PFSK-1 (cell line): ENCODE measurements at regions not wholly inside any gene's neighbourhood (a gene's known extent, or its start where the extent isn't known, plus 50 kb on each side); places are given as distances from the start of the nearest gene placed in this dataset.

ENCODE experiments used
- FOXP2 ChIP-seq: optimal IDR thresholded peaks from 2 replicates; pipeline ENCODE3; 2011; ENCODE audit warnings: borderline replicate concordance, control low read depth, inconsistent platforms; ENCODE audit not compliant: insufficient read depth; ENCODE audit errors: extremely low read length, extremely low read depth
- POLR2AphosphoS5 ChIP-seq: IDR thresholded peaks from 2 replicates; pipeline ENCODE4 v1.6.1; 2012; ENCODE audit warnings: low read depth, mild to moderate bottlenecking, control low read depth, low read length, moderate library complexity
- SIN3A ChIP-seq: IDR thresholded peaks from 2 replicates; pipeline ENCODE4 v1.6.1; 2012; ENCODE audit warnings: mild to moderate bottlenecking, low read length, moderate library complexity, borderline replicate concordance; ENCODE audit not compliant: insufficient read depth
- TAF1 ChIP-seq: IDR thresholded peaks from 2 replicates; pipeline ENCODE4 v1.6.1; 2012; ENCODE audit warnings: low read length, control low read depth, borderline replicate concordance; ENCODE audit not compliant: insufficient read depth
- TF ChIP-seq, protein P1 (sequence below), 2 experiments: IDR thresholded peaks; 2 replicates each; pipeline versions ENCODE4 v1.6.1 to v1.8.0; 2011 to 2012; ENCODE audit warnings: low read depth in 2 of 2, low read length in 2 of 2, control low read depth in 1 of 2, inconsistent platforms in 1 of 2, mild to moderate bottlenecking in 1 of 2, moderate library complexity in 1 of 2; ENCODE audit not compliant: insufficient read depth in 1 of 2

DNA sequence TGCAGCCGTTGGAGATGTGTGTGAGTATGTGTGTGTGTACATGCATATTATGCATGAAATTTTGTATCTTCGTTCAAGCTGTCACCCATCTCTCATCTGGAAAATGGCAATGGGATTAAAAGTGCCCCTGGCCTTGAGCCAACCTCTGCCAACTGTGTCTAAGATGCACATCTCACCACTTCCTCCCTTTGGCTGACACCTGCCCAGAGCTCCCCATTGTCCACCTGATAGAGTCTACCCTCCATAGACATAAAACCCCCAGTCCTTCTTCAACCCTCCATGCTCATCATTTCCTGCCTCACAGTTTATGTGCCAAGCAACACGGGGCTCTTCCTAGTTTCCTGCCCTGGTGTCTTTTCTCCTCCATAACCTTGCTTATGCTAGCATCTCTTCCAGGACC lies 187.5 kb upstream of the HES1 start:
- TF ChIP-seq FOXP2 = no peak
- TF ChIP-seq, protein P1, sequence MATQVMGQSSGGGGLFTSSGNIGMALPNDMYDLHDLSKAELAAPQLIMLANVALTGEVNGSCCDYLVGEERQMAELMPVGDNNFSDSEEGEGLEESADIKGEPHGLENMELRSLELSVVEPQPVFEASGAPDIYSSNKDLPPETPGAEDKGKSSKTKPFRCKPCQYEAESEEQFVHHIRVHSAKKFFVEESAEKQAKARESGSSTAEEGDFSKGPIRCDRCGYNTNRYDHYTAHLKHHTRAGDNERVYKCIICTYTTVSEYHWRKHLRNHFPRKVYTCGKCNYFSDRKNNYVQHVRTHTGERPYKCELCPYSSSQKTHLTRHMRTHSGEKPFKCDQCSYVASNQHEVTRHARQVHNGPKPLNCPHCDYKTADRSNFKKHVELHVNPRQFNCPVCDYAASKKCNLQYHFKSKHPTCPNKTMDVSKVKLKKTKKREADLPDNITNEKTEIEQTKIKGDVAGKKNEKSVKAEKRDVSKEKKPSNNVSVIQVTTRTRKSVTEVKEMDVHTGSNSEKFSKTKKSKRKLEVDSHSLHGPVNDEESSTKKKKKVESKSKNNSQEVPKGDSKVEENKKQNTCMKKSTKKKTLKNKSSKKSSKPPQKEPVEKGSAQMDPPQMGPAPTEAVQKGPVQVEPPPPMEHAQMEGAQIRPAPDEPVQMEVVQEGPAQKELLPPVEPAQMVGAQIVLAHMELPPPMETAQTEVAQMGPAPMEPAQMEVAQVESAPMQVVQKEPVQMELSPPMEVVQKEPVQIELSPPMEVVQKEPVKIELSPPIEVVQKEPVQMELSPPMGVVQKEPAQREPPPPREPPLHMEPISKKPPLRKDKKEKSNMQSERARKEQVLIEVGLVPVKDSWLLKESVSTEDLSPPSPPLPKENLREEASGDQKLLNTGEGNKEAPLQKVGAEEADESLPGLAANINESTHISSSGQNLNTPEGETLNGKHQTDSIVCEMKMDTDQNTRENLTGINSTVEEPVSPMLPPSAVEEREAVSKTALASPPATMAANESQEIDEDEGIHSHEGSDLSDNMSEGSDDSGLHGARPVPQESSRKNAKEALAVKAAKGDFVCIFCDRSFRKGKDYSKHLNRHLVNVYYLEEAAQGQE (IDR thresholded peaks at IDR 0.05; ENCODE audit: insufficient read depth in 1 of 2, low read depth in 2 of 2, low read length in 2 of 2) = no peak
- no peak for TF ChIP-seq TAF1
- no peak for TF ChIP-seq SIN3A
- TF ChIP-seq POLR2AphosphoS5 = no peak

- TF ChIP-seq SIN3A (no peak), FOXP2 (no peak), TAF1 (no peak)
Observed at GRCh38 chr3:193951859-193952258, 184.1 kb upstream of the HES1 start.

- TF ChIP-seq, protein P1 (IDR thresholded peaks at IDR 0.05; ENCODE audit: insufficient read depth in 1 of 2, low read depth in 2 of 2, low read length in 2 of 2) = no peak
- TF ChIP-seq TAF1 (no peak), FOXP2 (no peak), SIN3A (no peak), POLR2AphosphoS5 (no peak)
Observed at GRCh38 chr3:193954752-193955151, 181.2 kb upstream of the HES1 start.

DNA sequence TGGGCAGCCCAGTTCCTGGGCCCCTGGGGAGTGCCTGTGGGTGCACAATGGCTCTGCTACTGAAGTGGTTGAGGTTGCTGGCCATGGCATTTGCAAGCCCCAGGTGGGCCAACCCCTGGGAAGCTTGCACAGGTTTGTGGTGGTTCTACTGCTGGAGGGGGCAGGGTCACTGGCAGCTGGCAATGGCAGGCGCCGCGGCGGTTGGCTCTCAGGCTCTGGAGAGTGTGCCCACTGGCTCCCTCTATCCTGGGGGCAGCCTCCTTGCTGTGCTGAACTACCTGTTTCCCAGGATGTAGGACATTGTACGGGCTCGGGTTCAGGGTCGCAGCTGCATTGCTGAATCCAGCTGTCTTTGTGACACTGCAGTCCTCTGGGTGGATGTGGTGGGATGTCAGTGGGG lies 180.2 kb upstream of the HES1 start:
- TF ChIP-seq FOXP2 (no peak), SIN3A (no peak), TAF1 (no peak), POLR2AphosphoS5 (no peak)
- TF ChIP-seq, protein P1 (IDR thresholded peaks at IDR 0.05; ENCODE audit: insufficient read depth in 1 of 2, low read depth in 2 of 2, low read length in 2 of 2) = no peak

- no peak for TF ChIP-seq TAF1
- no peak for TF ChIP-seq POLR2AphosphoS5
- TF ChIP-seq FOXP2 = no peak
- TF ChIP-seq, protein P1 (IDR thresholded peaks at IDR 0.05; ENCODE audit: insufficient read depth in 1 of 2, low read depth in 2 of 2, low read length in 2 of 2) = no peak
- TF ChIP-seq SIN3A = no peak
Observed at GRCh38 chr3:193959861-193960260, 176.1 kb upstream of the HES1 start.
